PFSK-1 (cell line): ENCODE measurements at regions not wholly inside any gene's neighbourhood (a gene's known extent, or its start where the extent isn't known, plus 50 kb on each side); places are given as distances from the start of the nearest gene placed in this dataset.

Source experiments
- FOXP2 ChIP-seq: optimal IDR thresholded peaks from 2 replicates; pipeline ENCODE3; 2011; ENCODE audit warnings: borderline replicate concordance, control low read depth, inconsistent platforms; ENCODE audit not compliant: insufficient read depth; ENCODE audit errors: extremely low read length, extremely low read depth
- POLR2AphosphoS5 ChIP-seq: IDR thresholded peaks from 2 replicates; pipeline ENCODE4 v1.6.1; 2012; ENCODE audit warnings: low read depth, mild to moderate bottlenecking, control low read depth, low read length, moderate library complexity
- SIN3A ChIP-seq: IDR thresholded peaks from 2 replicates; pipeline ENCODE4 v1.6.1; 2012; ENCODE audit warnings: mild to moderate bottlenecking, low read length, moderate library complexity, borderline replicate concordance; ENCODE audit not compliant: insufficient read depth
- TAF1 ChIP-seq: IDR thresholded peaks from 2 replicates; pipeline ENCODE4 v1.6.1; 2012; ENCODE audit warnings: low read length, control low read depth, borderline replicate concordance; ENCODE audit not compliant: insufficient read depth
- TF ChIP-seq, protein P1 (sequence below), 2 experiments: IDR thresholded peaks; 2 replicates each; pipeline versions ENCODE4 v1.6.1 to v1.8.0; 2011 to 2012; ENCODE audit warnings: low read depth in 2 of 2, low read length in 2 of 2, control low read depth in 1 of 2, inconsistent platforms in 1 of 2, mild to moderate bottlenecking in 1 of 2, moderate library complexity in 1 of 2; ENCODE audit not compliant: insufficient read depth in 1 of 2

DNA sequence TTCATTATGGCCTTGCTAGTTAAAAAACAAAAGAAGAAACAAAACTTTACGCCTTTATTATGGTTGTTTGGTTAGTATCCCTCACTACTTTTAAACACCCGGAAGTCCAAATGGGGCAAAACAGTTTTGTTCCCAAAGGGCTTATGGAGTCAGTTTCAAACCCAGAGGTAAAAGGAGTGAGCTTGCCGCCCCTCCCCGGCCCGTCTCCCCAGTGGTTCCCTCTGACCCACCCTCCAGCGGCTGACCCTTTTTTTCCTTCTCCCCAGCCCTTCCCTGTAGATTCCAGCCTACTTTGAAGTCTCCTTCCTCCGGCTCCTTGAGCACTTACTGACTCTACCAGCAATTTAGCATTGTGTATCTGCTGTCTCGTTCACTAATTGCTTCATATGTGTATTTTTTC lies 209.2 kb downstream of the ICOS start:
- TF ChIP-seq FOXP2 = no peak
- TF ChIP-seq POLR2AphosphoS5 = no peak
- TF ChIP-seq TAF1 = no peak
- no peak for TF ChIP-seq SIN3A
- TF ChIP-seq, protein P1, sequence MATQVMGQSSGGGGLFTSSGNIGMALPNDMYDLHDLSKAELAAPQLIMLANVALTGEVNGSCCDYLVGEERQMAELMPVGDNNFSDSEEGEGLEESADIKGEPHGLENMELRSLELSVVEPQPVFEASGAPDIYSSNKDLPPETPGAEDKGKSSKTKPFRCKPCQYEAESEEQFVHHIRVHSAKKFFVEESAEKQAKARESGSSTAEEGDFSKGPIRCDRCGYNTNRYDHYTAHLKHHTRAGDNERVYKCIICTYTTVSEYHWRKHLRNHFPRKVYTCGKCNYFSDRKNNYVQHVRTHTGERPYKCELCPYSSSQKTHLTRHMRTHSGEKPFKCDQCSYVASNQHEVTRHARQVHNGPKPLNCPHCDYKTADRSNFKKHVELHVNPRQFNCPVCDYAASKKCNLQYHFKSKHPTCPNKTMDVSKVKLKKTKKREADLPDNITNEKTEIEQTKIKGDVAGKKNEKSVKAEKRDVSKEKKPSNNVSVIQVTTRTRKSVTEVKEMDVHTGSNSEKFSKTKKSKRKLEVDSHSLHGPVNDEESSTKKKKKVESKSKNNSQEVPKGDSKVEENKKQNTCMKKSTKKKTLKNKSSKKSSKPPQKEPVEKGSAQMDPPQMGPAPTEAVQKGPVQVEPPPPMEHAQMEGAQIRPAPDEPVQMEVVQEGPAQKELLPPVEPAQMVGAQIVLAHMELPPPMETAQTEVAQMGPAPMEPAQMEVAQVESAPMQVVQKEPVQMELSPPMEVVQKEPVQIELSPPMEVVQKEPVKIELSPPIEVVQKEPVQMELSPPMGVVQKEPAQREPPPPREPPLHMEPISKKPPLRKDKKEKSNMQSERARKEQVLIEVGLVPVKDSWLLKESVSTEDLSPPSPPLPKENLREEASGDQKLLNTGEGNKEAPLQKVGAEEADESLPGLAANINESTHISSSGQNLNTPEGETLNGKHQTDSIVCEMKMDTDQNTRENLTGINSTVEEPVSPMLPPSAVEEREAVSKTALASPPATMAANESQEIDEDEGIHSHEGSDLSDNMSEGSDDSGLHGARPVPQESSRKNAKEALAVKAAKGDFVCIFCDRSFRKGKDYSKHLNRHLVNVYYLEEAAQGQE (IDR thresholded peaks at IDR 0.05; ENCODE audit: insufficient read depth in 1 of 2, low read depth in 2 of 2, low read length in 2 of 2) = no peak

DNA sequence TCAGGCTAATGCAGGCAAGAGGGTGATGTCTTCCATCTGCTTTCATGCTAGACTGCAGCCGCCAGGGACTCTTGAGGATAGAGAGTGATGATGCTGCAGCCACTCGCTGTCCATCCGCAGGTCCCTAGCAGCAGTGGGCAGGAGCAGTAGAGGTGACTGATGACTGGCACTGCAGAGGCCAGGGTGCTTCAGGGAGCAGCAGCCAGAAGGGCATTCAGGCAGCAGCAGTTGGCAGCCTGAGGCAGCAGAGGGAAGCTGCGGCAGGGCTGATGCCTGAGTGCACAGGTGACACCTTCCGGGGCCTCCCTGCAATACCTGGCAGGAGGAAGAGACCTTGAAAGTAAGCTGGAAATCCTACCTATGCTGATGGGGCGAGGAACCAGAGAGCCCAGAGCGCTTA lies 214.2 kb downstream of the ICOS start:
- no peak for TF ChIP-seq TAF1
- no peak for TF ChIP-seq FOXP2
- TF ChIP-seq, protein P1 (IDR thresholded peaks at IDR 0.05; ENCODE audit: insufficient read depth in 1 of 2, low read depth in 2 of 2, low read length in 2 of 2) = no peak
- no peak for TF ChIP-seq POLR2AphosphoS5
- TF ChIP-seq SIN3A = no peak

DNA sequence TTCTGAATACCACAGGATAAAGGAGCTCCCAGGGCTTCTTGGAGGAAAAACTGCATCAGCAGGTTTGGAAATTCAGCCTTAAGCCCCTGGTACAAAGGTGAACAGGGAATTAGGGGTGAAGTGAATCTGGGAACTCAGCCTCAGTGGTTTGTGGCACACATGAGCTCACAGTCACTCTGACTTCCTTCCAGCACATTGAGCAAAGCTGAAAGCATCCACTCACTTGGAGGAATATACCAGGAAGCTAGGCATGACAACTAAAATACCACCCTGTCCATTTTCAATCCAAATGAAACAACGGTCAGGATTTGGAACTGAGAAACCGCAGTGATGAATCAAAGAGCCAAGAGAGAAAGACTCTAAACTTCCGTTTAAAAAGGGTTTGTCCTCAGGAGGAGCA lies 216.1 kb downstream of the ICOS start:
- TF ChIP-seq SIN3A (no peak), TAF1 (no peak), FOXP2 (no peak), POLR2AphosphoS5 (no peak)
- TF ChIP-seq, protein P1 (IDR thresholded peaks at IDR 0.05; ENCODE audit: insufficient read depth in 1 of 2, low read depth in 2 of 2, low read length in 2 of 2) = no peak

DNA sequence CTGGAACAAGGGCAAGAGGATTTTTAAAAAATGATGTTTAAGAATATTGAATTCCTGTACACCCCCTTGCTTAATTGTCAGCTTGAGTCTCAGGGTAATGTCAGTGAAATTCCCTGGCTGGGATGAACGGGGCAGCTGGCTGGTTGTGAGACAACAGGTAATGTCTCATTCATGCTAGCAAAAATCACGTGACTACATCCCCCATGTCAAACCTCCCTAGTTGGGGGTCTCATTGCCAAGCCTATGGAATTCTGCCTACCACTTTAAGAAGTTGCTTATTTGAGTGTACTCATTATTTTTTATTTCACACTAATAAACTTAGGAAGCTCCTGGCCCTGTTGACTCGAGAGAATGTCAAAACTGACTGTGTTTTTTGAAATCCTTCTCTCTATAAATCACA lies 218.3 kb downstream of the ICOS start:
- TF ChIP-seq FOXP2 = no peak
- no peak for TF ChIP-seq TAF1
- no peak for TF ChIP-seq POLR2AphosphoS5
- TF ChIP-seq, protein P1 (IDR thresholded peaks at IDR 0.05; ENCODE audit: insufficient read depth in 1 of 2, low read depth in 2 of 2, low read length in 2 of 2) = no peak
- no peak for TF ChIP-seq SIN3A

DNA sequence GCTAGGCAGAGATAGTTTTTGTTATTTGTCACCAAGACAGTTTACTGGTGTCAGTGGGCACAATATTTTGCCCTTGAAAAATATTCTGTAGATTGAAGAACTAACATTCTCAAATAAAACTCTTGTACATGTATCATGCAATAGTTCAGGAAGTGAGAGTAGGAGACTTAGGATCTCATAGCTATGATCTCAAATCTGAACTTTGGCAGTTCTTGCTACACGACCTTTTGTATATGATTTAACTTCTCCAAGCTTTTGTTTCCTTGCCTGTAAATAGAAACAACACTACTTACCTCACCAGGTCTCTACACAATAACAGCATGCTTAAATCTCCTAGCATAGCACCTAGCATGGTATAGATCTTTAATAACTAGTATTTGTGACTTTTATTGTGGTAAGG lies 219.9 kb downstream of the ICOS start:
- TF ChIP-seq FOXP2 (no peak), SIN3A (no peak), TAF1 (no peak), POLR2AphosphoS5 (no peak)
- TF ChIP-seq, protein P1 (IDR thresholded peaks at IDR 0.05; ENCODE audit: insufficient read depth in 1 of 2, low read depth in 2 of 2, low read length in 2 of 2) = no peak
